HepG2 (cell line): ENCODE measurements at regions not wholly inside any gene's neighbourhood (a gene's known extent, or its start where the extent isn't known, plus 50 kb on each side); places are given as distances from the start of the nearest gene placed in this dataset.

Source experiments
- ASH2L ChIP-seq: fragments of 300-600, 200-600 bp; sonication (generic); IDR thresholded peaks from 2 replicates; pipeline ENCODE4 v1.7.0; 2017; ENCODE audit warnings: low read depth, mild to moderate bottlenecking, moderate library complexity, mixed read lengths, low read length; ENCODE audit not compliant: insufficient read length
- HDAC2 ChIP-seq: sonication (generic); formaldehyde crosslinking; IDR thresholded peaks from 2 replicates; pipeline ENCODE4 v1.4.0; 2020; ENCODE audit warnings: missing genetic modification reagents
- HNF4A ChIP-seq: sonication (generic); formaldehyde crosslinking; IDR thresholded peaks from 2 replicates; pipeline ENCODE4 v1.4.0; 2020; ENCODE audit warnings: missing genetic modification reagents
- MLX ChIP-seq: IDR thresholded peaks from 2 replicates; pipeline ENCODE4 v1.6.1; 2016
- PHF21A ChIP-seq: sonication (generic); formaldehyde crosslinking; IDR thresholded peaks from 2 replicates; pipeline ENCODE4 v1.5.0; 2020; ENCODE audit warnings: mild to moderate bottlenecking, missing genetic modification reagents
- RXRB ChIP-seq: IDR thresholded peaks from 2 replicates; pipeline ENCODE4 v1.6.1; 2016; ENCODE audit warnings: borderline replicate concordance, missing genetic modification reagents, missing compliant biosample characterization
- SIX1 ChIP-seq: sonication (generic); formaldehyde crosslinking; IDR thresholded peaks from 2 replicates; pipeline ENCODE4 v1.4.0; 2020; ENCODE audit warnings: missing genetic modification reagents, borderline replicate concordance
- SIX4 ChIP-seq: sonication (generic); formaldehyde crosslinking; IDR thresholded peaks from 2 replicates; pipeline ENCODE4 v1.4.0; 2020; ENCODE audit warnings: missing genetic modification reagents
- SOX5 ChIP-seq: IDR thresholded peaks from 2 replicates; pipeline ENCODE4 v1.6.1; 2016; ENCODE audit warnings: borderline replicate concordance
- SRSF9 ChIP-seq: fragments of 200-400 bp; formaldehyde crosslinking; IDR thresholded peaks from 2 replicates; pipeline ENCODE4 v1.6.1; 2018; ENCODE audit warnings: borderline replicate concordance, mild to moderate bottlenecking, low read depth, low read length; ENCODE audit not compliant: insufficient read depth, poor library complexity, severe bottlenecking
- SYNCRIP ChIP-seq: fragments of 200-400 bp; formaldehyde crosslinking; IDR thresholded peaks from 2 replicates; pipeline ENCODE4 v1.6.1; 2018; ENCODE audit warnings: mild to moderate bottlenecking, low read depth, low read length; ENCODE audit not compliant: insufficient read depth
- ZBTB7B ChIP-seq: sonication (generic); formaldehyde crosslinking; IDR thresholded peaks from 2 replicates; pipeline ENCODE4 v1.4.0; 2020; ENCODE audit warnings: missing genetic modification reagents
- ZNF12 ChIP-seq: sonication (generic); formaldehyde crosslinking; IDR thresholded peaks from 2 replicates; pipeline ENCODE4 v1.5.0; 2020; ENCODE audit warnings: missing genetic modification reagents
- ZNF124 ChIP-seq: sonication (generic); formaldehyde crosslinking; IDR thresholded peaks from 2 replicates; pipeline ENCODE4 v1.4.0; 2020; ENCODE audit warnings: missing genetic modification reagents
- ZNF224 ChIP-seq: sonication (generic); formaldehyde crosslinking; IDR thresholded peaks from 2 replicates; pipeline ENCODE4 v1.5.0; 2020; ENCODE audit warnings: mild to moderate bottlenecking, missing genetic modification reagents
- ZNF441 ChIP-seq: sonication (generic); formaldehyde crosslinking; IDR thresholded peaks from 2 replicates; pipeline ENCODE4 v1.7.0; 2021; ENCODE audit warnings: missing genetic modification reagents, borderline replicate concordance
- ZNF547 ChIP-seq: sonication (generic); formaldehyde crosslinking; IDR thresholded peaks from 2 replicates; pipeline ENCODE4 v1.5.1; 2020; ENCODE audit warnings: mild to moderate bottlenecking, missing genetic modification reagents
- ZSCAN30 ChIP-seq: sonication (generic); formaldehyde crosslinking; IDR thresholded peaks from 2 replicates; pipeline ENCODE4 v1.5.0; 2020; ENCODE audit warnings: mild to moderate bottlenecking, missing genetic modification reagents
- TF ChIP-seq, protein P1 (sequence below), 2 experiments: fragments of 450-650 bp in 1 of 2; sonication (generic) in 1 of 2; formaldehyde crosslinking in 1 of 2; IDR thresholded peaks; 2 replicates each; pipeline versions ENCODE4 v1.6.1 to v1.8.0; 2016 to 2022; ENCODE audit warnings: antibody characterized with exemption in 1 of 2, mild to moderate bottlenecking in 1 of 2, missing genetic modification reagents in 1 of 2

DNA sequence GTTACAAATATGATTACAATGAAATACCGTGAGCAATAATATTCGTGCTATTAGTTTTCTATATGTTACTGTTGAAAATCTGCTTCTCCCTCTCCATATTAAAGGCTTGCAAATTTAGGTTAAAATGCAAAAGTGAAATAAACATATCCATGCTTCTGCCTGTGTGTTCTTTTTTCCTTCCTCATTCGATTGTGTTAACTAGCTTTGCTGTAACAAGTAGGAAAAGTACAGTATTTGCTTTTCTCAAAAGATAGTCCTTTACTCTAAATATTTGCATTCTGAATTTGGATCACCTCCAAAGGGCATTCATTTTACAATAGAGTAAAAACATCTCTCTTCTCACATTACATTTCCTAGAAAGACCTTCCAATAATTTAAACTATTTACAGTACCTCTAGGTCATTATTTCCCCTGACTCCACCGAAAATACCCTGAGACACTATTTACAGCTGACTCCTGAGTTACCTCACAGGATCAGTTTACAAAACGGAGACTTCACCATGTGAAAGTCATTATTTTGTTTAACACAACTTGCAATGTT lies 835.0 kb upstream of the FANCL start (continued):
- TF ChIP-seq, protein P1, sequence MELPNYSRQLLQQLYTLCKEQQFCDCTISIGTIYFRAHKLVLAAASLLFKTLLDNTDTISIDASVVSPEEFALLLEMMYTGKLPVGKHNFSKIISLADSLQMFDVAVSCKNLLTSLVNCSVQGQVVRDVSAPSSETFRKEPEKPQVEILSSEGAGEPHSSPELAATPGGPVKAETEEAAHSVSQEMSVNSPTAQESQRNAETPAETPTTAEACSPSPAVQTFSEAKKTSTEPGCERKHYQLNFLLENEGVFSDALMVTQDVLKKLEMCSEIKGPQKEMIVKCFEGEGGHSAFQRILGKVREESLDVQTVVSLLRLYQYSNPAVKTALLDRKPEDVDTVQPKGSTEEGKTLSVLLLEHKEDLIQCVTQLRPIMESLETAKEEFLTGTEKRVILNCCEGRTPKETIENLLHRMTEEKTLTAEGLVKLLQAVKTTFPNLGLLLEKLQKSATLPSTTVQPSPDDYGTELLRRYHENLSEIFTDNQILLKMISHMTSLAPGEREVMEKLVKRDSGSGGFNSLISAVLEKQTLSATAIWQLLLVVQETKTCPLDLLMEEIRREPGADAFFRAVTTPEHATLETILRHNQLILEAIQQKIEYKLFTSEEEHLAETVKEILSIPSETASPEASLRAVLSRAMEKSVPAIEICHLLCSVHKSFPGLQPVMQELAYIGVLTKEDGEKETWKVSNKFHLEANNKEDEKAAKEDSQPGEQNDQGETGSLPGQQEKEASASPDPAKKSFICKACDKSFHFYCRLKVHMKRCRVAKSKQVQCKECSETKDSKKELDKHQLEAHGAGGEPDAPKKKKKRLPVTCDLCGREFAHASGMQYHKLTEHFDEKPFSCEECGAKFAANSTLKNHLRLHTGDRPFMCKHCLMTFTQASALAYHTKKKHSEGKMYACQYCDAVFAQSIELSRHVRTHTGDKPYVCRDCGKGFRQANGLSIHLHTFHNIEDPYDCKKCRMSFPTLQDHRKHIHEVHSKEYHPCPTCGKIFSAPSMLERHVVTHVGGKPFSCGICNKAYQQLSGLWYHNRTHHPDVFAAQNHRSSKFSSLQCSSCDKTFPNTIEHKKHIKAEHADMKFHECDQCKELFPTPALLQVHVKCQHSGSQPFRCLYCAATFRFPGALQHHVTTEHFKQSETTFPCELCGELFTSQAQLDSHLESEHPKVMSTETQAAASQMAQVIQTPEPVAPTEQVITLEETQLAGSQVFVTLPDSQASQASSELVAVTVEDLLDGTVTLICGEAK (IDR thresholded peaks at IDR 0.05), result no peak
- TF ChIP-seq, protein P1 (CRISPR knock-in tag; IDR thresholded peaks at IDR 0.05), result no peak
- no peak for TF ChIP-seq ZBTB7B (CRISPR knock-in tag)
- TF ChIP-seq ZNF224 (CRISPR knock-in tag), result no peak
- no peak for TF ChIP-seq SRSF9
- peak; percentile 95 for TF ChIP-seq ZNF12 (CRISPR knock-in tag)
- TF ChIP-seq HNF4A (CRISPR knock-in tag), result no peak
- TF ChIP-seq HDAC2 (CRISPR knock-in tag), result no peak
- no peak for TF ChIP-seq MLX (CRISPR knock-in tag)
- TF ChIP-seq SIX4, result peak; percentile 78
- no peak for TF ChIP-seq RXRB (CRISPR knock-in tag)
- TF ChIP-seq ZNF547 (CRISPR knock-in tag), result no peak
- no peak for TF ChIP-seq ZNF124 (CRISPR knock-in tag)
- no peak for TF ChIP-seq ASH2L
- no peak for TF ChIP-seq ZNF441
- no peak for TF ChIP-seq ZSCAN30 (CRISPR knock-in tag)
- TF ChIP-seq SIX1 (CRISPR knock-in tag), result peak; percentile 55; the same call in 1 of the 2 replicates
- TF ChIP-seq PHF21A (CRISPR knock-in tag), result no peak
- no peak for TF ChIP-seq SYNCRIP
- peak; percentile 30; the same call in 1 of the 2 replicates for TF ChIP-seq SOX5 (CRISPR knock-in tag)
